ENCODE measurements at regions not wholly inside any gene's neighbourhood (a gene's known extent, or its start where the extent isn't known, plus 50 kb on each side); places are given as distances from the start of the nearest gene placed in this dataset.
"Not testable (repeated sequence)": the region's sequence is repeated elsewhere in the genome, so short reads cannot be mapped to it uniquely, and the experiment has no call there.

DNA sequence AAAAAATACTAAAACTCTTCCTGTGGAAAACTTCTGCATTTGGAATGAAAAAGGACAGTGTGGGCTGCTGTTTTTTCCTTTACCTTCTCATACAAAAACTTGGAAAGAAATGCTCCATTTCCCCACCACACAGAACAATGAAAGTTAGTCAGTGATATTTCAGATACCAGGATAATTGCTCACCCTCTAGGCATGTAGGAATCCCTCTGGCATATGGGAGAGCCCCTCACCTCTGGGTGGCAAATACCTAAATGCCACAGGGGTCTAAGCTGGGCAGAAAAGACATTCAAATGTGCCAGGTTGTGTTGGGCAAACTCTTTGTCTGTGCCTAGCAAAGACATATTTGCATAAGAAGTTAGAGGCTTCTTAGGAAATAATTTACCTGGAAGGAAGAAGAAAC lies 560.3 kb upstream of the NR2F2 start:
- POLR2A ChIA-PET: no interaction called here
- H3K9me3 Mint-ChIP-seq: peaks cover 0 to 3% (median 0%) of the 10 kb centered on the region in 9 donors
- no peak for ATAC-seq
- no peak for DNase-seq
- H3K27me3 Mint-ChIP-seq: peaks cover 4 to 30% (median 6%) of the 10 kb centered on the region in 5 donors
- H3K36me3 Mint-ChIP-seq: peaks cover 0 to 2% (median 0%) of the 10 kb centered on the region in 3 donors
- H3K4me3 Mint-ChIP-seq: no peak overlapping the region
- H3K4me1 Mint-ChIP-seq: no peaks in the 10 kb centered on the region
- H3K27ac Mint-ChIP-seq: no peak overlapping the region

GRCh38 chr15:95772982-95773381 lies 557.5 kb upstream of the NR2F2 start:
- POLR2A ChIA-PET: no interaction called here
- ATAC-seq (no peak), DNase-seq (no peak)
- H3K4me3 Mint-ChIP-seq: no peak overlapping the region
- no peak overlapping the region for H3K27ac Mint-ChIP-seq
- H3K9me3 Mint-ChIP-seq: peaks cover 0 to 4% (median 0%) of the 10 kb centered on the region in 9 donors
- peaks cover 0 to 2% (median 0%) of the 10 kb centered on the region in 3 donors for H3K36me3 Mint-ChIP-seq
- no peaks in the 10 kb centered on the region for H3K4me1 Mint-ChIP-seq
- H3K27me3 Mint-ChIP-seq: peaks cover 4 to 30% (median 6%) of the 10 kb centered on the region in 5 donors

- Mint-ChIP-seq H3K9me3 (peaks cover 19 to 61% (median 44%) of the 10 kb centered on the region in 9 donors), H3K36me3 (peaks cover 0 to 32% (median 17%) of the 10 kb centered on the region in 3 donors), H3K27ac (peak overlapping the region in 1 of 10 donors; percentile 18), H3K4me1 (no peaks in the 10 kb centered on the region), H3K4me3 (no peak overlapping the region), H3K27me3 (peaks cover 0 to 9% (median 3%) of the 10 kb centered on the region in 5 donors)
- POLR2A ChIA-PET: no interaction called here
- no peak for DNase-seq
- no peak for ATAC-seq
These were observed 546.0 kb upstream of the NR2F2 start for GRCh38 chr15:95784508-95784907.

DNA sequence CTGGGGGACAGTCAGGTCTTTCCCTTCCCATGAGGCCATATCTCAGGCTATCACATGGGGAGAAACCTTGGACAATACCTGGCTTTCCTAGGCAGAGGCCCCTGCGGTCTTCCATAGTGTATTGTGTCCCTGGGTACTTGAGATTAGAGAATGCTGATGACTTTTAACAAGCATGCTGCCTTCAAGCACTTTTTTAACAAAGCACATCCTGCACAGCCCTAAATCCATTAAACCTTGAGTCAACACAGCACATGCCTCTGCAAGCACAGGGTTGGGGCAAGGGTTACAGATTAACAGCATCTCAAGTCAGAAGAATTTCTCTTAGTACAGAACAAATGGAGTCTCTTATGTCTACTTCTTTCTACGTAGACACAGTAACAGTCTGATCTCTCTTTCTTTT lies 545.2 kb upstream of the NR2F2 start:
- POLR2A ChIA-PET, ATAC-seq, H3K4me1 Mint-ChIP-seq, H3K27me3 Mint-ChIP-seq, H3K4me3 Mint-ChIP-seq, H3K27ac Mint-ChIP-seq, DNase-seq: not testable (repeated sequence)
- peaks cover 0 to 37% (median 17%) of the 10 kb centered on the region in 3 donors for H3K36me3 Mint-ChIP-seq
- H3K9me3 Mint-ChIP-seq: peaks cover 19 to 60% (median 44%) of the 10 kb centered on the region in 9 donors

GRCh38 chr15:95793231-95793630 lies 537.3 kb upstream of the NR2F2 start:
- Mint-ChIP-seq H3K27ac (no peak overlapping the region), H3K9me3 (peaks cover 0 to 10% (median 0%) of the 10 kb centered on the region in 9 donors), H3K36me3 (peaks cover 0 to 7% (median 0%) of the 10 kb centered on the region in 3 donors), H3K27me3 (peaks cover 0 to 8% (median 3%) of the 10 kb centered on the region in 5 donors), H3K4me3 (no peak overlapping the region), H3K4me1 (no peaks in the 10 kb centered on the region)
- ATAC-seq (no peak), DNase-seq (no peak)
- POLR2A ChIA-PET: no interaction called here

GRCh38 chr15:95795386-95795785 lies 535.1 kb upstream of the NR2F2 start:
- H3K27ac Mint-ChIP-seq: no peak overlapping the region
- no peaks in the 10 kb centered on the region for H3K4me1 Mint-ChIP-seq
- H3K36me3 Mint-ChIP-seq: peaks cover 0 to under 1% (median 0%) of the 10 kb centered on the region in 3 donors
- peaks cover 0 to 7% (median 3%) of the 10 kb centered on the region in 5 donors for H3K27me3 Mint-ChIP-seq
- H3K4me3 Mint-ChIP-seq: no peak overlapping the region
- no peak for DNase-seq
- POLR2A ChIA-PET: no interaction called here
- no peak for ATAC-seq
- H3K9me3 Mint-ChIP-seq: peaks cover 0 to 2% (median 0%) of the 10 kb centered on the region in 9 donors

DNA sequence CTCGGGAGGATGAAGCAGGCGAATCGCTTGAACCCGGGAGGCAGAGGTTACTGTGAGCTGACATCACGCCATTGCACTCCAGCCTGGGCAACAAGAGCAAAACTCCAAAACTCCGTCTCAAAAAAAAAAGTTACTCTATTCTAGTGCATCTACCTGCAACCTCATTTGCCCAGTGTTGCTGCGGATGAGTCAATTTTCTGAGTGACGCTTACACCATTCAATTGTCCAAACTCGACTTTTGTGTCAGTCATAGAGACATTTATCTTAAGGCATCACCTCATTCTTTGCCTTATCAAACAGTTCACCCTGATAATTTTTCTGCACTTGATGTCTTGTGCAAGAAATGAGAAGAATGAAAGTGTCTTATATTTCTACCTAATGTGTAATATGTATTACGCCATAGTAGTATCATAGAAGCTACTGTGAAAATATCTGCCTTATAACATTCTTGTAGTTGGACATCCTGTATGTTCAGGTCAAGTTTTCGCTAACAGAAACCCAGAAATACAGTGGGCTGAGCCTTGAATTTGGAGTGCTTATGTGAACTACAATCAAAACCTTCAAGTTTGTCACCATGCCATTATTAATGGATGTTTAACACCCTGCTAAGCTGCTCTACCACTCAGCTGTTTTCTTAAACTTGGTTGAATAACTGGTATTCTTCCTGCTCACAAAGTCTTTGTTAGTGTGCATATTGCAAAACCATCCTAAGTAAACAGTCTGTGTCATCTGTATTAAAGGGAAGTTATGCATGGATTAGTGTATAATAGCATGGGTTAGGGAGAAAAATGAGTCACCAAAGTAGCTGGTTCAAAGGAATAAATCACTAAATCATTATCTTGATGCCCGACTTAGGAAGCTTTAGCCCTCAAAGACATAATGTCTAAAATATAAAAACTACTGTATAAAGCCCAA lies 531.0 kb upstream of the NR2F2 start:
- no peak overlapping the region for H3K4me3 Mint-ChIP-seq
- no peak overlapping the region for H3K27ac Mint-ChIP-seq
- H3K27me3 Mint-ChIP-seq: peaks cover 0 to 7% (median 3%) of the 10 kb centered on the region in 5 donors
- H3K36me3 Mint-ChIP-seq: no peaks in the 10 kb centered on the region
- POLR2A ChIA-PET: no interaction called here
- DNase-seq (no peak), ATAC-seq (no peak)
- peaks cover 0 to 12% (median 3%) of the 10 kb centered on the region in 4 donors for H3K4me1 Mint-ChIP-seq
- peaks cover 0 to 8% (median 0%) of the 10 kb centered on the region in 9 donors for H3K9me3 Mint-ChIP-seq

DNA sequence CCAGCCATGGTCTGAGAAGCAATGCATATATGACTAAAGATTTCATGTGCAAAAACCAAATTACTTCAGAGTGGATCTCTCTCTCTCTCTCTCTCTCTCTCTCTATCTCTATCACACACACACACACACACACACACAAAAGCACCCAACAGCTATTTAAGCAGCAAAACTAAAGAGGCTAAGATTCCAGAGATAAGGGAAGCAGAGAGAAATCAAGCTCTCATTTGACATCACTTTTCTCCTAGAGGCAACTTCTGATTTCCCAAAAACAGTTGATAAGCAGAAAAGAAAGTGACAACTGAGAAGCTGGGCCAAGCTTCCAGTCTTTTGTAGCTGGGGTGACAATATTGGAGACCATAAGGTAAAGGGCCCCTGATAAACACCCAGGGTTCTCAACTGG lies 526.0 kb upstream of the NR2F2 start:
- Mint-ChIP-seq H3K36me3 (peaks cover 0 to 6% (median 4%) of the 10 kb centered on the region in 3 donors), H3K9me3 (peaks cover 0 to 13% (median 0%) of the 10 kb centered on the region in 9 donors), H3K4me1 (peaks cover 0 to 12% (median 3%) of the 10 kb centered on the region in 4 donors), H3K27me3 (peaks cover 0 to 5% (median 0%) of the 10 kb centered on the region in 5 donors), H3K4me3 (no peak overlapping the region), H3K27ac (no peak overlapping the region)
- DNase-seq (no peak), ATAC-seq (no peak)
- POLR2A ChIA-PET: no interaction called here

DNA sequence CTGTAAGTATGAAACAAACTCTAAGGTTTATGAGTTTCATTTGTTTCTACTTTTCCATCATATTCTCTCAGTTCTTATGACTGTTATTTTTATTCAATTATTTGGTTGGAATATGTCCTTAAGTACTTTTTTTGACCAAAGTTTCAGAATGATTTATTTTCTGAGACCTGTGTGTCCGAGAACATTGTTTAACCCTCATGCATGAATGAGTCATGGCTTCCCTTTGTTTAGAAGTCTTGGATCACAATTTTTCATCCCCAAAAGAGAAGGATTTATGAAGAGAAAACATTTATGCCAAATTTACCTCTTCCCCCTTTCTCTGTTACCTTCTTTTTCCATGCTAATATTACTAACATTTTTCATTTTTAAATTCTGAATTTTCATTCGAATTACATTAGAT lies 518.0 kb upstream of the NR2F2 start:
- no peaks in the 10 kb centered on the region for H3K36me3 Mint-ChIP-seq
- H3K27me3 Mint-ChIP-seq: peaks cover 0 to 16% (median 8%) of the 10 kb centered on the region in 5 donors
- H3K4me1 Mint-ChIP-seq: no peaks in the 10 kb centered on the region
- H3K27ac Mint-ChIP-seq: no peak overlapping the region
- peaks cover 0 to 2% (median 0%) of the 10 kb centered on the region in 9 donors for H3K9me3 Mint-ChIP-seq
- no peak for ATAC-seq
- POLR2A ChIA-PET: no interaction called here
- no peak overlapping the region for H3K4me3 Mint-ChIP-seq
- DNase-seq: no peak

DNA sequence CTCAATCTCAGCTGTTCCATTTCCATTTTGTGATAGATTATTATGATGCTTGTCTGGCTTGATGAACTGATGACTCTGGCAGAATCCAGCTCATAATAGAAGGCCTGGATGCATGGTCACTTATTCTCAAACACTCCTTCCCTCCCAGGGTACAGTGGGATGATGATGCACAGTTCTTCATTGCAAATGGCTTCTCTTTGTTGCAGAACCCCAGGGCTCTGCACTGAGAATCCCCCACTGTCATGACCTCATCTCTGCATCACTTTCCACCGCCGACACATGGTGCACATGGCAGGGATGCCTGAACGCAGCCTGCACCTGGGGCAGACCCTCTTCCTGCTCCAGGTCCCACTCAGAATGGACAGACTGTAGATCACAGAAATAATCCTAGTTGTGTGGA lies 515.6 kb upstream of the NR2F2 start:
- H3K27me3 Mint-ChIP-seq: peaks cover 0 to 16% (median 6%) of the 10 kb centered on the region in 5 donors
- no peak overlapping the region for H3K4me3 Mint-ChIP-seq
- ATAC-seq (no peak), DNase-seq (no peak)
- H3K27ac Mint-ChIP-seq: no peak overlapping the region
- H3K36me3 Mint-ChIP-seq: no peaks in the 10 kb centered on the region
- no peaks in the 10 kb centered on the region for H3K4me1 Mint-ChIP-seq
- peaks cover 0 to 2% (median 0%) of the 10 kb centered on the region in 9 donors for H3K9me3 Mint-ChIP-seq
- POLR2A ChIA-PET: no interaction called here

DNA sequence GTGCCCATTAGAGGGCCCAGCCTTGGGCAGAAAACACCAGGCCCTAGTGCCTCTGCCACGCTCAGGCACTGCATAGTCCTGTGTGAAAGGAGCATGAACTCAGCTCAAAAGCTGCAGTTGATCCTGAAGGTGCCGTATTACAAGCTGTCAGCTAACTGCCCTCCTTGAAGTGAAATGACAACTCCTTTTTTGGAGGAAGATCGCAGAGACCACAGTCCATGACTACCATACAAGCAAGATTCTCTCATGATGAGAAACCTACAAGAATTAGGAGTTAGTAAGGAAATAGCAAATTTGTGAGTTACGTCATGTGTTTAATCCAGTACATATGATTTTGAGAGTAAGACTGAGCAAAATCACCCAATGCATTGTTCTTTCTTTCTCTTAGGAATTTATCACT lies 513.9 kb upstream of the NR2F2 start:
- Mint-ChIP-seq H3K4me3 (no peak overlapping the region), H3K9me3 (peaks cover 0 to 2% (median 0%) of the 10 kb centered on the region in 9 donors), H3K36me3 (no peaks in the 10 kb centered on the region), H3K4me1 (no peaks in the 10 kb centered on the region), H3K27ac (no peak overlapping the region), H3K27me3 (peaks cover 0 to 16% (median 4%) of the 10 kb centered on the region in 5 donors)
- POLR2A ChIA-PET: no interaction called here
- no peak for DNase-seq
- no peak for ATAC-seq

- Mint-ChIP-seq H3K36me3 (no peaks in the 10 kb centered on the region), H3K27ac (peak overlapping the region in 1 of 10 donors; percentile 14), H3K4me3 (no peak overlapping the region), H3K9me3 (no peaks in the 10 kb centered on the region), H3K27me3 (peaks cover 0 to 7% (median 2%) of the 10 kb centered on the region in 5 donors), H3K4me1 (no peaks in the 10 kb centered on the region)
- DNase-seq (no peak), ATAC-seq (no peak)
- POLR2A ChIA-PET: interaction anchor here (0.6 kb wide), 1 partner anchor 56 kb away, joined by 3 read pairs; no protein-coding TSS in a partner anchor
These were observed 507.5 kb upstream of the NR2F2 start for GRCh38 chr15:95822961-95823360.

- DNase-seq (no peak), ATAC-seq (no peak)
- Mint-ChIP-seq H3K36me3 (no peaks in the 10 kb centered on the region), H3K4me1 (no peaks in the 10 kb centered on the region), H3K27ac (no peak overlapping the region), H3K4me3 (no peak overlapping the region), H3K9me3 (no peaks in the 10 kb centered on the region), H3K27me3 (peaks cover 0 to 11% (median 3%) of the 10 kb centered on the region in 5 donors)
- POLR2A ChIA-PET: no interaction called here
These were observed 505.3 kb upstream of the NR2F2 start for GRCh38 chr15:95825208-95825607.
